M059J (cell line): ENCODE measurements at regions not wholly inside any gene's neighbourhood (a gene's known extent, or its start where the extent isn't known, plus 50 kb on each side); places are given as distances from the start of the nearest gene placed in this dataset.

Experiments used
- DNase-seq: peaks from one replicate; pipeline ENCODE4 v3.0.0-alpha.2; 2012; ENCODE audit warnings: low read depth

DNA sequence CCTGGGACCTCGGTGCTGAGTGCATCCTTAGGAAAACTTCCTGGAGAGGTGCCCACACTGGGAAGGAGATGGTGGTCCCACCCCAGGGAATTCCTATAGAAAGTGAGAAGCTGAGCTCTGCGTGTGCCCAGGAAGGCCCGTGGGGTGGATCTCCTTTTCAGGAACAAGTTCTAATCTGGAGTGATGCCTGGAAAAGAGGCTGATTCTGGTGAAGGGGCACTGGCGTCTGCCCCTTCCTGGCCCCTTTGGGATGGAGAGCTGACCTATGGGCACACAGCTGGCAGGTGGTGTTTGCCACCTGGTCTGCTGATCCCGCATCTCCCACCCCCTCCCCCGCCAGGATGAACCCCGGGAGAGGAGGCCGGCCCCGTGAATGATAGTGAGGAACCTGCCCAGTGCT, 142.0 kb upstream of the RTL1 start:
- no peak for DNase-seq

DNA sequence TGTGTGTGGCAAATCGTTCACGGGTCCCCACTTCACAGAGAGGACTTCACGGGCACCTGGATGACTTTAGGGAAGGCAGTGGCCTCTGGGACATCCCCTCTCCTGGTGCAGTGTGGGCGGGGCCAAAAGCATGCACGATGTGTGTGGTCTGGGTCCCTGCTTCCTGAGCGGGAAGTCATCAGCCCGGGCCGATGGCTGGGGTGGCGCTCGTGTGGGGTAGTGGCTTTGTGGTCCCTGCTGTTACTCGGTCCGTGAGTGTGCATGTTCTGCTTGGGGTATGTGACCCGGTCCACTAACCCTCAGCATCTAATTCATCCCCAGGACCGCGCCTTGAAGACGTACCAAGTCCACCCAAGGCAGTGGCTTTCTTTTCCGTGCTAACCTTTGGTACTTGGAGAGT, 142.5 kb upstream of the RTL1 start:
- no peak for DNase-seq

DNA sequence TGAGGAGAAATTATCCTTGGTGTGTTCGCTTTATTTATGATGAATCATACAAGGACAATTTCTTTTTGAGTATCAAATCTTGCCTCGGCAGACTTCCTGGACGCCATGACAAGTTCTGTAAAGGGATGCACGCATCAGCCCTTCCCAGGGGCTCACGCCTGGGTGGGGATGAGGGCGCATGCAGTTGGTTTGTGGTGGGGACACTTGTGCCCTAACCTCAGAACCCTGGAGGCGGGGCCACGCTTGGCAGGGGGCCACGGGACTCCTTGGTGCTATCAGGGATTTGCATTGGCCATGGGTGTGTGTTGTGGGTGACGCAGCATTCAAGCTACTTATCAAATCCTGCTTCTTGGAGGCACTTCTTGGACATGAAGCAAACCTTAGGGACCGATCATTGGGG, 143.8 kb upstream of the RTL1 start:
- no peak for DNase-seq

DNA sequence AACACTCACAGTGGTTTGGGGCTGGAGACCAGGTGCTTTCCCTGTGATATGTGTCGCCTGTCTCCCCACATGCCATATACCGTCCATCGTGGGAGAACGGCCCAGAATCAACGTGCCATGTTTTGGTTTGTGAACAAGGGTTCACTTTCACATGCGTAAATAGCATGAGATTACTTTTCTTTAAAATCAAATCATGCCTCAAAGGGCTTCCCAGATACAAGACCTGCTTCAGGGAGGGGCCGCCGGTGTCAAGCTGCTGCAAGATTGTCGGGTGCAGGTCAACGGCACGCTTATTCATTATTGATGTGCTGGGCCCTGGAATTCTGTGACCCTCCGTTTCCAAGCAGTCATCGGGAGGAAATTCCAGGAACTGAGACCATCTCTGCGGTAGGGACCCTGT, 145.2 kb upstream of the RTL1 start:
- no peak for DNase-seq

DNA sequence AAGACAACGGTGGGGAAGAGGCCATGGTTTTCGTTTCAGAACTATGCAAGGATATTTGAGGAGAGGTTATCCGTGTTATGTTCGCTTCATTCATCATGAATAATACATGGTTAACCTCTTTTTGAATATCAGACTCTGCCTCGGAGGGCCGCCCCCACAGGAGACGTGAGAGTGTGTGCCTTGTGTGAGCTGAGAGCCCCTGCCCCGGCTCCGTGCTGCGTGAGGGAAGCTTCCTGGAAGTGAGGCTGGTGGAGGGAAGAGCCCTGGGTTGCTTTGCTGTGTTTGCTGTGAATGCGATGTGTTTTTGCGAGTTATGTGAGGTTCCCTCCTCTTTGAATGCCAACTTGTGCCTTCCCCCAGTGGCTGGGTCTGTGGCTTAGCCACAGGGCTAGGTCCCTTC, 146.0 kb upstream of the RTL1 start:
- DNase-seq: no peak

DNA sequence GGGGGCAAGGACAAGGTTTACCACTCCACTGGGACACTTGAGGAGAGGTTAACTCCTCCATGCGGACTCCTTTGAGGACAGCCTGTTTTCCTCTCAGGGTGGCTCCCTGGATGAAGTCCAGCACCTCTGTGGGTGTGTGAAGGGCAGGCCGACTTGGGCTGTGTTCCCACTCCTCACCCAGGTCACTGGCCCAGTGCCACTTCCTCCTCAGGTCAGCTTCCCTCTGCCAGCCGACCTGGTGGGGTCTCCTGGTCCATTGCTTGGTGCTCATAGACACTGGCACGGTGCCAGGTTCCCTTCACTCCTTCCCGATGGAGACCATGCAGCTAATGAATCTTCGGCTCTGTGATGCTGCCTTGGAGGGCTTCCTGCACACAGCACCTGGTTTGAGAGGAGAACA, 146.4 kb upstream of the RTL1 start:
- DNase-seq: no peak

DNA sequence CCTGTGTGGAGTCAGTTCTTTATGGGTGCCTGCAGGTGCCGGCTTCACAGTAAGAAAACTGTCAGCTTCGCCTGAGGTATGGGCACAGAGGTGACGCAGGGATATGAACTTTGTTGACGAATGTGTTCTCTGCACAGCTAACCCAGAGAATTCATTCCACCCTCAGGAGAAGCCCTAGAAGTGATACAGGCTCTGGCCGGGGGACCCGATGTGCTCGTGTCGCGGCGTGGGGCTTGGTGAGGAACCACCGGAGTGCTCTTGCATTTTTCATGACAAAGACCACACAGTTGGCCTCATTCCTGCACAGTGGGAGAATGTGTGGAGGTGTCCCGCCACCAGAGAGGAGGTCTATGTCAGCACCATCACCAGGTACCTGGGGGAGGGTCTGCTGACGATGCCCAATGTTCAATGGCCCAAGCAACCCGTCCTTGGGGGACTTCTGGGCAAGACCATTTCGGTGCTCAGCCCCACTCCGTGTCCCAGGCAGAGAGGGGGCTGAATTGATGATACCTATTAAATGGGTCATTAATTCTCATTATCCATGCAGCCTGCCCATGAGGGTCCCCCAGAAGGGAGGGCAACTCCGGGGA, 147.5 kb upstream of the RTL1 start:
- no peak for DNase-seq

DNA sequence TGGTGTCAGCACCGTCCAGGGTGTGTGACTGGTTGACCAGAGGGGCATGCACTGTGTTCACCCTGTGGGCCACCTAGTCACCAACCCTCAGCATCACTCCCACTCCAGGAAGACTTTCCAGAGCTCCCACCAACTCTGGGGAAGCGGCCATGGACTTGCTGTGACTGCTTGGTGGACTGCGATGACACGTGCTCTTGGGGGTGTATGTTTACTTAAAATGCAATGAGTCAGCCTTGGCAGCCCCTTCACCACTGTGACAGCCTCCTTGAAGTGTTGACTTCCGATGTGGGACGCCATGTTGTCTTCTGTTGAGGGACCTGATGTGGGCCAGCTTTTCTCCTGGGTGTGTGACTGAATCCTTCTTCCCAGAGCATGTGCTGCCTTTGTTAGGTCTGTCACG, 151.1 kb upstream of the RTL1 start:
- DNase-seq: no peak

DNA sequence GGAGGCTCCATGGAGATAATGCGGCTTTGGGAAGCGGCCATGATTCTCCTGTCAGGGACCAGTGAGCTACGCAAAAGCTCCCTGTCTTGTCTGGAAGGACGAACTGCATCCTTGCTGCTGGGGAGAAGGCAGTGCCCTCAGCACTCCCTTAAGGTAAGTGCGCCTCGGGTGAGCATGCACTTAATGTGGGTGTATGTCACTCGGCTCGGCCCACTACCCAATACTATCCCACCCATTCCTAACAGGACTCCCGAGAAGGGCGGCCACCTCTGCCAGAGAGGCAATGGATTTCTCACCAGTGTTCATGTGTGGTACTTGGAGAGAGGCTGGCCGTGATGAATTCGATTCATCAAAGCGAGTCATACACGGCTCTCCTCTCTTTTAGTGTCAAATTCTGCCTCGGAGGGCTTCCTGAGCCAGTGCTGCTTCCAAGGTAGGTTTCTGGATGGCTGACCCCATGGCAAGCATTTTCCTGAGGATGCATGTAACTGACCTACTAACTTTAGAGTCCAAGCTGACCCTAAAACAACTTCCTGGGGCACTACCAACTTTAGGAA, 151.7 kb upstream of the RTL1 start:
- peak; percentile 40 for DNase-seq

DNA sequence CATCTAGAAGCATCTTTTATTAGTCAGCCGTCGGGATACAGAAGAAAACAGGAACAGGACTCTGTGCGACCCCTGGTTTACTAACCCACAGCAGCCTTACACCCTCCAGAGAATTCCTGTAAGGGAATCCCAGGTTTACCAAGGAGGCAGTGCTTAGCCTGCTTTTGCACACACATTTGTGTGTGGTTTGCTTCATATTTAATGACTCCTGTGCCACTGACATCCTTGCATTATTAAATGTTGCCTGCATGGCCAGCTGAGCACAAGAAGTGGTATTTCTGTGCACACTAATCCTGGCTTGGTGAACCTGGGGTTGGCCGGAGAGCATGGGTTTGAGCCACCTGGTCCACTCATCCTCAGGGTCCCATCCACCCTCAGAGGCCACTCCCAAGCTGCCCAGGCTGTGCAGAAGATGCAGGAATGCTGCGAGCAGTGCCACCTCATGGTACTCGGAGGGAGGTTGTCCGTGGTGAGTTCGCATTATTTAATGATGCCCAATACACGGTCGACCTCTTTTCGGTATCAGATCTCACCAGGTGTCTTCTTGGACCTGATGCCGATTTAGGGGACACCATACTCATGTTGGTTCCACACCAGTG, 152.4 kb upstream of the RTL1 start:
- no peak for DNase-seq

DNA sequence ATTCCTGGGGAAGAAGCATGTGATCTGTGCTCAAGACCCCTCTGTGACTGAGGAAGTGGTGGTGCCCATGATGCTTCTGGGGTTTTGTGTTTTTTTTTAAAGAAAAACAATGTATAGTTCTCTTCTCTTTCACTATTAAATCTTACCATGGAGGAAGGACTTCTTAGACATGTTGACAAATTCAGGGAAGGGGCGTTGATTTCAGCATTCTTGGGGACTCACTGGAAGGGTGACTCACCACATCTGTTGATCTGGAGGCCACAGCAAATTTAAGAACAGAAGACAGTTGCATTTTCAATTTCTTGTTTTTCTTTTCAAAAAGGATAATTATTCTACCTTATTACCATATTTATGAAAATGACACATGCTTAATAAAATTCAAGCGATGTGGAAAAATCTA, 152.9 kb upstream of the RTL1 start:
- peak; percentile 39 for DNase-seq

DNA sequence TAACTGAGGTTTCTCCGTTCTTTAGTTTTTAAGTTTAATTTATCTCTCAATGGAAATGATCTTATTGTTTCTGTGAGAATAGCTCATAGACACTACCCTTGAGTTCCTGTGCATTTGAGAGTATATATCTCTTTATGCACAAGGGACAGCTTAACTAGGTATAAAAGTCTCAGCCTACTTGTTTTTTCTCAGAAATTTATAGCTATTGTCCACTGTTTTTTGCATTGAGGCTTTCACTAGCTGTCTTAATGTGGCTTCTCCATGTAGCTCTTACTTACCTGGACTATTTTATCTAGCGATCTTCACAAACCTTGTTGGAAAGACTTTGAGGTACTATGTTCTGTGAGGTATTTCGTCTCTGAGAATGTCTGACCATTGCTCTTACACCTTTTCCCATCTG, 153.9 kb upstream of the RTL1 start:
- no peak for DNase-seq

DNA sequence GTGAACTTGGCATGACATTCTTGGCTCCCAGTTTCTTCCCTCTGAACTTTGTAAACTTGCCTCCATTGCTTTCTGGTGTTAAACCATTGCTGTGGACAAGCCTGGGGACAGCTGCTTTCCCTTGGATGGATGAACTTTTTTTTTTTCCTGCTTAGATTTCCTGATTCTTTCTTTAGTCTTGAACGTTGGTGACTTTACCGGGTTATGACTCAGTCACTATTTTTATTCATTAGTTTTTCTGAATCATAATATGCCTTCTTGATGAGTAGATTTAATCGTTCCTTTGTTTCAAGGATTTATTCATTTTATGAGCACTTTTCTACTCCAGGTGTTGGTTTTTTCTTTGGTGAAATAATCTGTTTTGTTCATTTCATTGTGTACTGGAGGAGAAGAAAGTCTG, 155.0 kb upstream of the RTL1 start:
- DNase-seq: peak; percentile 60

DNA sequence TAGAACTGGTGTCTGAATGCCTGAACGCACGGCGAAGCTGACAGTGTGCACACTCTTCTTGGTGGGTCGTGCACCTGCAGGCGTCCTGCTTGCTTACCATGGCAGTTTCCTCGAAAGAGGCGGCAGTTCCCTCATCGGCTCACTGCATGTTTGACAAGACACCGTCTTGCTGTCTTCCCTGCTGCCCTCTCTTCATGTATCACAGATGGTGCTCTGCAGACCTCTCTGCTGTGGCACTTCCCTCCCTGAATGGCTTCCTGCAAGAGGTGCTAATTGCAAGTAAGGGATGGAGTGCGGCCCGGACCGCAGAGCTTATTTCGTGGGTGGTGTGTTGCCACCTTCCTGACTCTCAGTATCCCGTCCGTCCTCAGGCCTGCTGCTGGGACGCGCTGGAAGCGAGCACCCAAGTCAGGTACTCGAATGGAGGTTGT, 156.7 kb upstream of the RTL1 start:
- no peak for DNase-seq

DNA sequence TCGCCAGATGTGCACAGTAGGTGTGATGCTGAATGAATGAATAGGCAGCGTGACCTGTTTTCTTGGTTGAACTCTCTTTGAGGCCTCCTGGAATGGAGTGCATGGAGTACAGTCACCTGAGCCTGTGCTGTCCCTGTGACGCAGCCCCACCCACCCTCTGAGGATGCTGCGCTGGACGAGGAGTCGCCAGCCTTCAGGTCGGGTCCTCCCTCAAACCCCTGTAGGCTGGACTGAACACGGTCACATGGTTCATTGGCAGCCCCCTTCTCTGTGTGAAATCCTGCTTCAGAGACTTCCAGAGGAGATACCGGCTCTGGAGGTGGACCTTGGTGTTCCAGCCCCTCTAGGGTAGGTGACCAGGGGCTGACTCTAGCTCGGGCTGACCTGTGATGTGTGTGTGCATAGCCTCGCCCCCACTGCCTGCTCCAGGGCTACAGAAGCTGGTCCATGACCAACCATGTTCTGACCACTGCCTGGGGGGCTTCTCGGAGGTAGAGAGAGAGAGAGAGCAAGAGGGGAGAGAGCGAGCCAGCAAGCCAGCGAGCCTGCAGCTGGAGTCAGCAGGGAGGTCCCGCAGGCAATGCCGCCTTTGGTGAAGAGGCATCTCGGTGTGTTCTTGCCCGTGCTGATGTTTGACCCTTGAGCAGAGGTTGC, 158.0 kb upstream of the RTL1 start:
- no peak for DNase-seq

DNA sequence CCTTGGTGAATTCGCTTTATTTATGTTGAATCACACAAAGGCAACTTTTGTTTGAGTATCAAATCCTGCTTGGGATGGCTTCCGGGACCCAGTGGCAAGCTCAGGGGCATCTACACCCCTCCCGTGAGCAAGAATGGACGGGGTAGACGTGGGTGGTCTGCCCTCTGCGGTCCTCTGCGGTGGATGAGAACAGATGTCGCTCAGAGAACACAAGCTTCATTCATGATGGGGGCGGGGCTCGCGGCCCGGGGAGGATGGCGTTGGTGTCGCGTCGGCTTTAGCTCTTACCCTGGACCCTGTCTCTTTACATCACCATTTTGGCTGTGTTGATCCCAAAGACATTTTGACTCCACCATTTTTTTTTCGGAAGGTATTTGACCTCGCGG, 158.5 kb upstream of the RTL1 start:
- DNase-seq: no peak

DNA sequence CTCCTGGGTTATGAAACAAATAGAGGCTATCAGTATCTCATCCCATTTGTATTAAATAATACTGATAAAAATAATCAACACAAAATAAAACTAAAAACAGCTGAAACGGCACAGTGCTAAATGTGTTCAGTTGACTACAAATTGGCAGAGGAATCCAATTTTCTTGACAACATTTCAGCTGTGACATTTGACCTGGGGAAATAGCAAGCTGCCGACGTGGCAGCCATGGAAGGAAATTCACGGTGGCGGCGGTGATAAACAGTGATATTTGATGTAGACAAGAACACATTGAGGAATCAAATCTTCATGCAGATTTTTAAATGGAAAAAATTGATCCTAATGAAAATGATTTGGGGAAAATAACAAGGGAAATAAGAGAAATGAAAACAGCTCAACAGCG, 159.1 kb upstream of the RTL1 start:
- DNase-seq: no peak

DNA sequence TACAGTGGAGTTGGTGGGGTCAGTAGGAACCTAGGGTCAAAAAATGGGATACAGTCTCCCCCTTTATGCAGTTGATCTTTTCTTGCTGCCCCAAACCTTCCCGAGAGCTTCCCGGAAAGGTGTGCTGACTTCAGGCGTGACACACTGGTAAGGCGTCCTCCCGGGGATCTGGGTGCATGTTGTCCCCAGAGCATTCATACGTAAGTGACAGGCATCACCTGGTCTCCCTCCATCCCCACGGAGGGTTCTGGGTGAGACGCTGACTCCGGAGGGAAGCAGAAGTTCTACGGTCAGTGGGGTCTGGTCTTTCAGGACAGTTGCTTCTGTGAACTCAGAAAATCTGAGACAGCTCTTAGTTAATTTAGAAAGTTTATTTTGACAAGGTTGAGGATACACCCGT, 159.6 kb upstream of the RTL1 start:
- no peak for DNase-seq

DNA sequence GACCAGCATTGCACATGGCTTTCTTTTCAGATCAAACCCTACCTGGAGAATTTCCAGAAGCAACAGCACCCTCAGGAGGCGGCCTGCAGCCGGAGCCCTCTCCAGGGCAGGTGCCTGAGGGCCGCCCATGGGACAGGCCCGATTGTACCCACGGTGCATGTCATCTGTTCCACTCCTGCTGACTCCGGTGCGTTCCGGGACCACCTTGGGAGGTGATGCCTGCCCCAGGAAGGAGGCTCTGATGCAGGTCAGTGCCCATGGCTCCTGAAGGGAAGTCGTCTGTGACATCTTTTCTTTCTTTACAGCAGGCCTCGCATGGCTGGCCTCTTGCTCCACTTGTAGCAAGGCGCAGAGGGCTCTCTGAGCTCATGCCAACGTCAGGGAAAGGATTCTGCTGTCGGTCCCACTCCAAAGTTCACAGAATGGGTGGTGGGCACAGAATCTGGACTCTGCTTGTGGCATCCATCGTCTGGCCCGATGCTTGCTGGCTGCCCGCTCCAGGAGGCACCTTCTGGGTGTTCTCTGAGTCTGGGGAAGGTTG, 160.7 kb upstream of the RTL1 start:
- no peak for DNase-seq

DNA sequence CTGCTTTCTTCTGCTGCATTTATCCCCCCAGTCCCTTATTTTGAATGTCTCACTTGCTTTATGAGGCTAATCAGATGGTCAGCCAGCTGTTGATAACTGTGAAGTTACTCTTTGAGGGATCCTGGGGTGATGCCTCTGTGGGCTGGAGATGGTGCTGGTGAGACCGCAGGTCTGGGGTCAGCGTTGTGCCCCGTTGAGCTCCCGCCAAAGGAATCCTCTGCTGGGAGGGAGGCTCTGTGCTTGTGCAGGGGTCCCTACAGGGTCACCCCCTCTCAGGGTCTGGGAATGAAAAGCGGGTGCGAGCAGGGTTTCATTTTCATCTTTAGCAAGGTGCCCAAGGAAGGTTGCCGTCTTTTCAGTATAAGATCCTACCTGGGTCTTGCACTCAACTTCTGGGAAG, 161.2 kb upstream of the RTL1 start:
- DNase-seq: no peak

DNA sequence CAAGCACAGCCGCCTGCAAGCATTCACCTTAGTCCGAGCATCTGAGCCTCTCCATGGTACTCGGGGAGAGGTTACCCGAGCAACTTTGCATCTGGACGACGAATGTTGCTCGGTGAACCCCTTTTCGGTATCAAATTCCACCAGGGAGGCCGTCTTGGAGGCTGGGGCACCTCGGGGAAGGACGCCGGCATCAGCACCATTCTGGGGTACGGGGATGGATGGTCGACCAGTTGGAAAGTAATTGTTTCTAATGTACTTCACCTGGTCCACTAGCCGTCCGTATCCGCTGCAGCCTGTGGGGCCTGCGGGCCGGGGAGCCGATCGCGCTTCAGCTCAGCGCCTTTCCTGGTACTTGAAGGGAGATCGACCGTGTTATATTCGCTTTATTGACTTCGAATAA, 161.7 kb upstream of the RTL1 start:
- no peak for DNase-seq

DNA sequence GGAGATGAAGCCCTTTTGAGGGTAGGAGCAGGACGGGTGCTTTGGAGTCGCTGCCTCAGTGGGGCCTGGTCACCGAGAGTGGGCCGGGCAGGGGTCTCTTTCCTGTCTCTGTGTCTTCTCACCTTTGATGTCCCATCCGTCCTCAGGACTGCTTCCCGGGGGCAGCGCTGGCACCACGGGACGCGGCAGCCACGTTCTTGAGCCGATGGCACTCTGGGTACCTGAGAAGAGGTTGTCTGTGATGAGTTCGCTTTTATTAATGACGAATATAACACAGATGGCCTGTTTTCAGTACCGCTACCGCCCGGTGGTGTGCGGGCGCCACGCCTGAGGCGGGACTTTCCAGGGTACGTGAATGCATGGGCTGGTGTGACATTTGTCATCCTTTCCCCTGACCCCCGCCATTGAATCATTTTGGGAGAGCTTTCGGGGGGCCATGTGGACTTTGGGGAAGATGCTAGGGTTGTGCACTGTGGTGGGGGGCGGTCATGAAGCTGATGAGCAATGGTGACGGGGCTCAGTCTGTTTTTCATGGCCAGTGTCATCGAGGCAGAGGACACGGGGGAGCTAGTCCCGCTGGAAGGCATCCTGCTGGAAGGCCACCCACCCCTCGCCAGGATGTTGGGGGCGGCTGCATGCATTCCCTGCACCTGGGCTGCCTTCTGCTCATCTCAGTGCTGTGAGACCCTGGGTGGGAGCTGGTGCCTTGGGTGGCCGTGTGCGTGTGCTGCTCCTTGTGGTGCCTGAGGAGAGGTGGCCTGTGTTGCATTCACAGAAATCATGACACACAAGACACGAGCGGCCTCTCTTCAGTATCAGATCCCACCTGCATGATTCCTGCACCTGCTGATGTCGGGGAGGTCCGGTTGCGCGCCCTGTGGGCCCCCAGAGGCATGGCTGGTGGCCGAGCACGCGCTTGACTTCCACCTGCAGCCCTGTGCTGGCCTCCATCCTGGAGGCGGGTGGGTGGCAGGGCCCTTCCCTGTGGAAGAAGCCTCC, 162.5 kb upstream of the RTL1 start:
- no peak for DNase-seq
